Neural cell (in vitro differentiated cells): ENCODE measurements at regions not wholly inside any gene's neighbourhood (a gene's known extent, or its start where the extent isn't known, plus 50 kb on each side); places are given as distances from the start of the nearest gene placed in this dataset.

Experiments used
- H2AFZ ChIP-seq: fragments of 200-600, 300-800 bp; sonication (generic), shearing (Covaris generic); 2 replicates; pipeline ENCODE4 v1.6.0; 2014; ENCODE audit warnings: low read depth, mild to moderate bottlenecking, antibody characterized with exemption, low read length, moderate library complexity
- H3F3A ChIP-seq: fragments of 200-600 bp; shearing (Covaris generic); 2 replicates; pipeline ENCODE4 v1.6.1; 2016; ENCODE audit warnings: mild to moderate bottlenecking, moderate library complexity, mixed read lengths, antibody characterized with exemption, low read length; ENCODE audit not compliant: insufficient read depth, poor library complexity, severe bottlenecking
- H3K27ac ChIP-seq: fragments of 200-600, 300-800 bp; sonication (generic), shearing (Covaris generic); 2 replicates; pipeline ENCODE4 v1.5.1; 2014; ENCODE audit warnings: mild to moderate bottlenecking, low read length, moderate library complexity
- H3K27me3 ChIP-seq: fragments of 300-800, 200-600 bp; sonication (generic), shearing (Covaris generic); 2 replicates; pipeline ENCODE4 v1.6.0; 2014; ENCODE audit warnings: mild to moderate bottlenecking, low read depth, low read length, moderate library complexity; ENCODE audit not compliant: insufficient read depth
- H3K36me3 ChIP-seq: fragments of 300-800, 200-600 bp; sonication (generic), shearing (Covaris generic); 2 replicates; pipeline ENCODE4 v1.5.1; 2014; ENCODE audit warnings: mild to moderate bottlenecking, antibody characterized with exemption, low read length, moderate library complexity; ENCODE audit not compliant: insufficient read depth
- H3K4me2 ChIP-seq: fragments of 300-800, 200-600 bp; sonication (generic), shearing (Covaris generic); 2 replicates; pipeline ENCODE4 v1.6.0; 2014; ENCODE audit warnings: mild to moderate bottlenecking, low read length
- H3K4me3 ChIP-seq: fragments of 300-800, 200-600 bp; sonication (generic), shearing (Covaris generic); 2 replicates; pipeline ENCODE4 v1.5.1; 2014; ENCODE audit warnings: mild to moderate bottlenecking, low read length, moderate library complexity
- H3K79me2 ChIP-seq: fragments of 200-600 bp; shearing (Covaris generic); replicated peaks from 2 replicates; pipeline ENCODE4 v1.6.0; 2014; ENCODE audit warnings: mild to moderate bottlenecking, low read length, moderate library complexity; ENCODE audit not compliant: insufficient read depth
- H3K9ac ChIP-seq: fragments of 300-800, 200-600 bp; sonication (generic), shearing (Covaris generic); 2 replicates; pipeline ENCODE4 v1.6.1; 2016; ENCODE audit warnings: mild to moderate bottlenecking, low read length, mixed read lengths
- H3K9me2 ChIP-seq: fragments of 200-600 bp; shearing (Covaris generic); 2 replicates; pipeline ENCODE4 v1.6.1; 2016; ENCODE audit warnings: mild to moderate bottlenecking, low read length, mixed read lengths; ENCODE audit not compliant: insufficient read depth
- H3K9me3 ChIP-seq: fragments of 200-600, 300-800 bp; sonication (generic), shearing (Covaris generic); 2 replicates; pipeline ENCODE4 v1.6.1; 2016; ENCODE audit warnings: mild to moderate bottlenecking, mixed run types, low read length, moderate library complexity, mixed read lengths
- H4K20me1 ChIP-seq: fragments of 200-600 bp; shearing (Covaris generic); 2 replicates; pipeline ENCODE4 v1.6.1; 2016; ENCODE audit warnings: mild to moderate bottlenecking, mixed run types; ENCODE audit not compliant: insufficient read depth
- CTCF ChIP-seq: fragments of 450-650 bp; IDR thresholded peaks from 2 replicates; pipeline ENCODE4 v1.5.1; 2014; ENCODE audit warnings: antibody characterized with exemption, mild to moderate bottlenecking, moderate library complexity; ENCODE audit not compliant: poor library complexity, severe bottlenecking
- EP300 ChIP-seq: fragments of 450-650 bp; conservative IDR thresholded peaks from 2 replicates; pipeline ENCODE4 v1.6.1; 2014; ENCODE audit warnings: antibody characterized with exemption, mild to moderate bottlenecking, moderate library complexity; ENCODE audit not compliant: poor library complexity, severe bottlenecking
- EZH2 ChIP-seq: fragments of 200-600, 300-800 bp; shearing (Covaris generic), sonication (generic); IDR thresholded peaks from 2 replicates; pipeline ENCODE4 v1.6.1; 2014; ENCODE audit warnings: antibody characterized with exemption, low read length, borderline replicate concordance, mild to moderate bottlenecking; ENCODE audit not compliant: insufficient read depth, poor library complexity, severe bottlenecking
- MXI1 ChIP-seq: fragments of 450-650 bp; conservative IDR thresholded peaks from 2 replicates; pipeline ENCODE4 v1.6.1; 2014; ENCODE audit warnings: antibody characterized with exemption, mild to moderate bottlenecking; ENCODE audit not compliant: poor library complexity, severe bottlenecking
- POLR2AphosphoS5 ChIP-seq: IDR thresholded peaks from 2 replicates; pipeline ENCODE4 v1.6.1; 2012
- RAD21 ChIP-seq: fragments of 450-650 bp; conservative IDR thresholded peaks from 2 replicates; pipeline ENCODE4 v1.6.1; 2014; ENCODE audit warnings: antibody characterized with exemption, mild to moderate bottlenecking, moderate library complexity
- REST ChIP-seq: IDR thresholded peaks from 2 replicates; pipeline ENCODE4 v1.6.1; 2012; ENCODE audit warnings: borderline replicate concordance
- SMC3 ChIP-seq: fragments of 450-650 bp; conservative IDR thresholded peaks from 2 replicates; pipeline ENCODE4 v1.6.1; 2014; ENCODE audit warnings: antibody characterized with exemption, mild to moderate bottlenecking, moderate library complexity; ENCODE audit not compliant: poor library complexity
- TAF1 ChIP-seq: IDR thresholded peaks from 2 replicates; pipeline ENCODE4 v1.6.1; 2012; ENCODE audit warnings: low read depth

GRCh38 chr3:68631850-68632545, 300.3 kb downstream of the TAFA4 start:
- no peak overlapping the region for H3K4me2 ChIP-seq
- no peaks in the 10 kb centered on the region for H4K20me1 ChIP-seq
- H3K36me3 ChIP-seq = no peaks in the 10 kb centered on the region
- no peaks in the 10 kb centered on the region for H3F3A ChIP-seq
- no peaks in the 10 kb centered on the region for H3K79me2 ChIP-seq
- no peak overlapping the region for H3K27ac ChIP-seq
- no peak overlapping the region for H3K4me3 ChIP-seq
- no peaks in the 10 kb centered on the region for H3K9me3 ChIP-seq
- no peak overlapping the region for H3K9ac ChIP-seq
- no peaks in the 10 kb centered on the region for H3K9me2 ChIP-seq
- no peaks in the 10 kb centered on the region for H3K27me3 ChIP-seq
- no peak overlapping the region for H2AFZ ChIP-seq
- no peak for TF ChIP-seq POLR2AphosphoS5
- no peak for TF ChIP-seq REST
- TF ChIP-seq EZH2 = no peak
- no peak for TF ChIP-seq CTCF
- no peak for TF ChIP-seq SMC3
- no peak for TF ChIP-seq MXI1
- no peak for TF ChIP-seq EP300
- no peak for TF ChIP-seq TAF1
- TF ChIP-seq RAD21 = no peak

- no peak overlapping the region for H2AFZ ChIP-seq
- no peak overlapping the region for H3K4me3 ChIP-seq
- H3K9me3 ChIP-seq = no peaks in the 10 kb centered on the region
- no peaks in the 10 kb centered on the region for H3F3A ChIP-seq
- no peak overlapping the region for H3K27ac ChIP-seq
- H3K27me3 ChIP-seq = no peaks in the 10 kb centered on the region
- no peak overlapping the region for H3K4me2 ChIP-seq
- H3K9me2 ChIP-seq = no peaks in the 10 kb centered on the region
- no peaks in the 10 kb centered on the region for H4K20me1 ChIP-seq
- H3K9ac ChIP-seq = no peak overlapping the region
- no peak for TF ChIP-seq TAF1
- no peak for TF ChIP-seq CTCF
- TF ChIP-seq SMC3 = no peak
- no peak for TF ChIP-seq MXI1
- no peak for TF ChIP-seq EP300
- TF ChIP-seq EZH2 = no peak
- TF ChIP-seq REST = no peak
- no peak for TF ChIP-seq RAD21
- no peak for TF ChIP-seq POLR2AphosphoS5
- no peaks in the 10 kb centered on the region for H3K36me3 ChIP-seq
- H3K79me2 ChIP-seq = no peaks in the 10 kb centered on the region
Observed at GRCh38 chr3:68620211-68620610, 312.1 kb downstream of the TAFA4 start.
